H9 (cell line): ENCODE measurements at regions not wholly inside any gene's neighbourhood (a gene's known extent, or its start where the extent isn't known, plus 50 kb on each side); places are given as distances from the start of the nearest gene placed in this dataset.

Experiments used
- DNase-seq: peaks from one replicate; pipeline ENCODE4 v3.0.0-alpha.2; 2017
- H2AFZ ChIP-seq: one replicate; pipeline ENCODE4 v1.6.1; 2013; ENCODE audit warnings: mild to moderate bottlenecking, low read length, control low read depth, moderate library complexity
- H2AK5ac ChIP-seq: 2 replicates; pipeline ENCODE4 v1.6.1; 2013; ENCODE audit warnings: low read length, control low read depth, mixed read lengths; ENCODE audit not compliant: insufficient read length
- H2BK120ac ChIP-seq: one replicate; pipeline ENCODE4 v1.6.1; 2013; ENCODE audit warnings: low read depth, mild to moderate bottlenecking, low read length, control low read depth, inconsistent platforms; ENCODE audit not compliant: poor library complexity, severe bottlenecking
- H2BK12ac ChIP-seq: 2 replicates; pipeline ENCODE4 v1.6.1; 2013; ENCODE audit warnings: low read length, control low read depth, mixed read lengths, low read depth; ENCODE audit not compliant: insufficient read length
- H2BK15ac ChIP-seq: 2 replicates; pipeline ENCODE4 v1.6.1; 2013; ENCODE audit warnings: low read depth, low read length, control low read depth
- H2BK20ac ChIP-seq: one replicate; pipeline ENCODE4 v1.6.1; 2013; ENCODE audit warnings: low read depth, mild to moderate bottlenecking, low read length, control low read depth, inconsistent platforms; ENCODE audit not compliant: poor library complexity, severe bottlenecking
- H2BK5ac ChIP-seq: 2 replicates; pipeline ENCODE4 v1.6.1; 2013; ENCODE audit warnings: low read length, control low read depth, mixed read lengths; ENCODE audit not compliant: insufficient read length
- H3K14ac ChIP-seq: 2 replicates; pipeline ENCODE4 v1.6.1; 2013; ENCODE audit warnings: low read length, control low read depth; ENCODE audit not compliant: insufficient read depth
- H3K18ac ChIP-seq: 2 replicates; pipeline ENCODE4 v1.6.1; 2013; ENCODE audit warnings: low read depth, mild to moderate bottlenecking, mixed read lengths, low read length, control low read depth; ENCODE audit not compliant: insufficient read length
- H3K23ac ChIP-seq: 2 replicates; pipeline ENCODE4 v1.6.1; 2013; ENCODE audit warnings: low read length, control low read depth, mixed read lengths, low read depth; ENCODE audit not compliant: insufficient read length
- H3K23me2 ChIP-seq: 2 replicates; pipeline ENCODE4 v1.6.1; 2013; ENCODE audit warnings: low read depth, mild to moderate bottlenecking, mixed read lengths, low read length, control low read depth; ENCODE audit not compliant: insufficient read length, poor library complexity, severe bottlenecking
- H3K27ac ChIP-seq: 2 replicates; pipeline ENCODE4 v1.5.1; 2013; ENCODE audit warnings: low read length, control low read depth, mixed read lengths, low read depth; ENCODE audit not compliant: insufficient read length
- H3K27me3 ChIP-seq: 2 replicates; pipeline ENCODE4 v1.6.1; 2013; ENCODE audit warnings: low read length, control low read depth, inconsistent platforms; ENCODE audit not compliant: insufficient read depth
- H3K4ac ChIP-seq: 2 replicates; pipeline ENCODE4 v1.6.1; 2013; ENCODE audit warnings: low read depth, mild to moderate bottlenecking, control low read depth, inconsistent platforms, low read length, moderate library complexity
- H3K4me1 ChIP-seq: 2 replicates; pipeline ENCODE4 v1.6.1; 2013; ENCODE audit warnings: low read length, control low read depth, inconsistent platforms; ENCODE audit not compliant: insufficient read depth
- H3K4me2 ChIP-seq: 2 replicates; pipeline ENCODE4 v1.6.1; 2013; ENCODE audit warnings: low read length, control low read depth, mixed read lengths; ENCODE audit not compliant: insufficient read length, insufficient read depth
- H3K56ac ChIP-seq: 2 replicates; pipeline ENCODE4 v1.6.1; 2013; ENCODE audit warnings: low read depth, mild to moderate bottlenecking, mixed read lengths, low read length, control low read depth; ENCODE audit not compliant: insufficient read length
- H3K79me1 ChIP-seq: 2 replicates; pipeline ENCODE4 v1.6.1; 2013; ENCODE audit warnings: low read depth, mild to moderate bottlenecking, moderate library complexity, low read length, control low read depth, inconsistent platforms; ENCODE audit not compliant: insufficient read depth, poor library complexity, severe bottlenecking
- H3K79me2 ChIP-seq: 2 replicates; pipeline ENCODE4 v1.6.1; 2013; ENCODE audit warnings: low read length, control low read depth, inconsistent platforms; ENCODE audit not compliant: insufficient read depth
- H3K9ac ChIP-seq: 2 replicates; pipeline ENCODE4 v1.6.1; 2013; ENCODE audit warnings: low read length, control low read depth, mixed read lengths; ENCODE audit not compliant: insufficient read length; ENCODE audit errors: extremely low read depth
- H3K9me3 ChIP-seq: one replicate; pipeline ENCODE4 v1.6.1; 2013; ENCODE audit warnings: low read depth, low read length, inconsistent platforms; ENCODE audit not compliant: control insufficient read depth
- H3T11ph ChIP-seq: one replicate; pipeline ENCODE4 v1.6.1; 2013; ENCODE audit warnings: mild to moderate bottlenecking, low read length, control low read depth, inconsistent platforms
- H4K20me1 ChIP-seq: one replicate; pipeline ENCODE4 v1.6.1; 2013; ENCODE audit not compliant: control insufficient read depth, insufficient read length, insufficient read depth
- H4K5ac ChIP-seq: 2 replicates; pipeline ENCODE4 v1.6.1; 2013; ENCODE audit warnings: low read depth, mild to moderate bottlenecking, mixed read lengths, low read length, control low read depth; ENCODE audit not compliant: insufficient read length
- H4K8ac ChIP-seq: replicated peaks from 2 replicates; pipeline ENCODE4 v1.6.1; 2013; ENCODE audit warnings: low read length, control low read depth, mixed read lengths, low read depth; ENCODE audit not compliant: insufficient read length
- H4K91ac ChIP-seq: 2 replicates; pipeline ENCODE4 v1.6.1; 2013; ENCODE audit warnings: low read depth, mild to moderate bottlenecking, moderate library complexity, mixed read lengths, low read length, control low read depth; ENCODE audit not compliant: insufficient read length
- H3K27ac Mint-ChIP-seq, 3 experiments: 2 replicates in 2 of 3; 3 replicates in 1 of 3; pipeline ENCODE4 v1.8.0; 2020 to 2021; ENCODE audit warnings: mixed read lengths in 3 of 3, mild to moderate bottlenecking in 1 of 3, moderate library complexity in 1 of 3
- H3K27me3 Mint-ChIP-seq: 2 replicates; pipeline ENCODE4 v1.8.0; 2021; ENCODE audit warnings: low read depth, mild to moderate bottlenecking, moderate library complexity, mixed read lengths
- H3K36me3 Mint-ChIP-seq, 3 experiments: 2 replicates in 2 of 3; 3 replicates in 1 of 3; pipeline ENCODE4 v1.8.0; 2020 to 2021; ENCODE audit warnings: low read depth in 3 of 3, mixed read lengths in 3 of 3; ENCODE audit not compliant: insufficient read depth in 1 of 3
- H3K4me1 Mint-ChIP-seq, 2 experiments: 2 replicates each; pipeline ENCODE4 v1.8.0; 2020; ENCODE audit warnings: mixed read lengths in 2 of 2
- H3K4me3 Mint-ChIP-seq, 2 experiments: 2 replicates in 1 of 2; 3 replicates in 1 of 2; pipeline ENCODE4 v1.8.0; 2020 to 2021; ENCODE audit warnings: mild to moderate bottlenecking in 2 of 2, mixed read lengths in 2 of 2, moderate library complexity in 1 of 2
- H3K9me3 Mint-ChIP-seq, 2 experiments: 2 replicates in 1 of 2; 3 replicates in 1 of 2; pipeline ENCODE4 v1.8.0; 2020; ENCODE audit warnings: mild to moderate bottlenecking in 2 of 2, mixed read lengths in 2 of 2, moderate library complexity in 1 of 2
- WGBS: extraction: QIAGEN DNeasy Blood & Tissue Kit; methylation state at CpG from one replicate; pipeline ENCODE4 v1.1.7; 2013; ENCODE audit warnings: missing lambda C conversion rate, low lambda C conversion rate, mixed read lengths; ENCODE audit not compliant: insufficient read length; ENCODE audit errors: extremely low coverage; 5-methylcytosine and 5-hydroxymethylcytosine counted together
- TF ChIP-seq, protein P1 (sequence below): fragments of 200-600 bp; sonication (generic); conservative IDR thresholded peaks from 3 replicates; pipeline ENCODE4 v1.8.0; 2021; ENCODE audit warnings: antibody characterized with exemption, mild to moderate bottlenecking

DNA sequence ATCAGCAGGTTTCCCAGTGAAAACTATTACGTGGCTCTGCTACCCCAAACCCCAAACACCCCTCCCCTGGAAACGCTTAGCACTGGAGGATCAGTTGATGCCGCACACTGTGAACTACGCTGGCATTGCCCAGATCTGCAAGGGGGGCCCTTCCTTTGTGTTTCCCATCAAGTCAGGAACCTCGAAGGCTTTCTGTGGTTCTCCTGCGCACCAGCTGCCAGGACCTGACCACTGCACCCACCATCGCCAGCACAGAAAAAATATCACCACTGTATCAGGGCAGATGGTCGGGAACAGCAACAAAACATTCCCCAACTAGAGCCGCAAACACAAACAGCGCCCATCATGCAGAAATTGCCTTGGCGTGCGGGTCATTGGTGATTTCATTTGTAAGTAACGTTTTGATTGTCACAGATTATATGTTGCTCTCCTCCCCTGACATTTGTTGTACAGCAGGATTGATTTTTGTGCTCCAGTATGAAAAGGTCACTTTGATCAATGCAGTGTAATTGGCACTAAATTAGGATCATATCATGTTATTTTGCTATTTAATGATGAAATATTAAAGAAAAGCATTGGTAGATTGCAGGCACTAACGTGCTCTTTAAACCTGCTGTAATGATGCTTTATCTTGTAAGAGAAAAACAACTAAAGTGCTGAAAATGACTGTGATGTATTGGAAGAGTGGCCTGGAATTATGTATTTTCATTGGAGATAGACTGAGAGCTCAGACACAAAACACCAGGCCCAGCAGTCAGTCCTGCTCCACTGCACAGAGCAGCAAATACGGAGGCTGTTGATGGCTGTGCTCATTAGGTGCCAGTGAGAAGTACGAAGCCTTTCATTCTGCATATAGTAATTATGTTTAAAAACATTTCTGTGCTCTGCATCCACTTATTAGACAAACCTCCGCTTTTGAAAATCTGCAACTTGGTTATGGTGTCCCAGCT lies 833.2 kb upstream of the SALL3 start:
- no peak overlapping the region for H4K5ac ChIP-seq
- peaks cover 0 to 5% of the 10 kb centered on the region in 2 experiments; a peak in 2 of 5 replicates for H3K9me3 Mint-ChIP-seq
- no peaks in the 10 kb centered on the region for H3K9me3 ChIP-seq
- H3K79me2 ChIP-seq = no peaks in the 10 kb centered on the region
- H3K27ac ChIP-seq = no peak overlapping the region
- H2AK5ac ChIP-seq = no peak overlapping the region
- H3K27ac Mint-ChIP-seq = no peak overlapping the region
- no peak overlapping the region for H3K18ac ChIP-seq
- no peaks in the 10 kb centered on the region for H3K4me1 ChIP-seq
- no peaks in the 10 kb centered on the region for H3K36me3 Mint-ChIP-seq
- no peak for DNase-seq
- H2BK20ac ChIP-seq = no peak overlapping the region
- H3K27me3 Mint-ChIP-seq = no peaks in the 10 kb centered on the region
- no peaks in the 10 kb centered on the region for H3K23me2 ChIP-seq
- H3K56ac ChIP-seq = no peak overlapping the region
- no peak overlapping the region for H3K9ac ChIP-seq
- H3K4me3 Mint-ChIP-seq = no peak overlapping the region
- no peaks in the 10 kb centered on the region for H4K20me1 ChIP-seq
- no peak overlapping the region for H3K23ac ChIP-seq
- TF ChIP-seq, protein P1, sequence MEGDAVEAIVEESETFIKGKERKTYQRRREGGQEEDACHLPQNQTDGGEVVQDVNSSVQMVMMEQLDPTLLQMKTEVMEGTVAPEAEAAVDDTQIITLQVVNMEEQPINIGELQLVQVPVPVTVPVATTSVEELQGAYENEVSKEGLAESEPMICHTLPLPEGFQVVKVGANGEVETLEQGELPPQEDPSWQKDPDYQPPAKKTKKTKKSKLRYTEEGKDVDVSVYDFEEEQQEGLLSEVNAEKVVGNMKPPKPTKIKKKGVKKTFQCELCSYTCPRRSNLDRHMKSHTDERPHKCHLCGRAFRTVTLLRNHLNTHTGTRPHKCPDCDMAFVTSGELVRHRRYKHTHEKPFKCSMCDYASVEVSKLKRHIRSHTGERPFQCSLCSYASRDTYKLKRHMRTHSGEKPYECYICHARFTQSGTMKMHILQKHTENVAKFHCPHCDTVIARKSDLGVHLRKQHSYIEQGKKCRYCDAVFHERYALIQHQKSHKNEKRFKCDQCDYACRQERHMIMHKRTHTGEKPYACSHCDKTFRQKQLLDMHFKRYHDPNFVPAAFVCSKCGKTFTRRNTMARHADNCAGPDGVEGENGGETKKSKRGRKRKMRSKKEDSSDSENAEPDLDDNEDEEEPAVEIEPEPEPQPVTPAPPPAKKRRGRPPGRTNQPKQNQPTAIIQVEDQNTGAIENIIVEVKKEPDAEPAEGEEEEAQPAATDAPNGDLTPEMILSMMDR = no peak
- H2AFZ ChIP-seq = no peak overlapping the region
- H3K27me3 ChIP-seq = no peaks in the 10 kb centered on the region
- H3K14ac ChIP-seq = no peak overlapping the region
- no peaks in the 10 kb centered on the region for H3K79me1 ChIP-seq
- H2BK12ac ChIP-seq = no peak overlapping the region
- H3T11ph ChIP-seq = no peak overlapping the region
- no peak overlapping the region for H3K4ac ChIP-seq
- no peaks in the 10 kb centered on the region for H3K4me1 Mint-ChIP-seq
- H4K91ac ChIP-seq = no peak overlapping the region
- H2BK15ac ChIP-seq = no peak overlapping the region
- no peak overlapping the region for H2BK5ac ChIP-seq
- no CpG with 5 or more reads among the region's 17 CpGs for WGBS
- no peak overlapping the region for H3K4me2 ChIP-seq
- no peak overlapping the region for H2BK120ac ChIP-seq
- no peak overlapping the region for H4K8ac ChIP-seq
